Smooth muscle cell (in vitro differentiated cells): ENCODE measurements at regions not wholly inside any gene's neighbourhood (a gene's known extent, or its start where the extent isn't known, plus 50 kb on each side); places are given as distances from the start of the nearest gene placed in this dataset.

ENCODE experiments used
- DNase-seq: peaks from one replicate; lab custom pipeline; 2025; ENCODE audit not compliant: unreplicated experiment; lab: John Stamatoyannopoulos, UW
- H2AFZ ChIP-seq: fragments of 200-600 bp; sonication (generic); 2 replicates; pipeline ENCODE4 v1.6.0; 2016; ENCODE audit warnings: antibody characterized with exemption, low read depth, mild to moderate bottlenecking
- H3F3A ChIP-seq: fragments of 200-600 bp; sonication (generic); 2 replicates; pipeline ENCODE4 v1.6.0; 2017; ENCODE audit warnings: antibody characterized with exemption, low read depth
- H3K27ac ChIP-seq: fragments of 200-600 bp; sonication (generic); 2 replicates; pipeline ENCODE4 v1.5.1; 2016; ENCODE audit warnings: low read depth, mild to moderate bottlenecking
- H3K27me3 ChIP-seq: fragments of 200-600 bp; sonication (generic); 2 replicates; pipeline ENCODE4 v1.6.1; 2016; ENCODE audit warnings: low read depth, mild to moderate bottlenecking
- H3K36me3 ChIP-seq: fragments of 200-600 bp; sonication (generic); 2 replicates; pipeline ENCODE4 v1.5.1; 2016; ENCODE audit warnings: low read depth
- H3K4me1 ChIP-seq: fragments of 200-600 bp; sonication (generic); 2 replicates; pipeline ENCODE4 v1.5.1; 2016; ENCODE audit warnings: low read depth
- H3K4me2 ChIP-seq: fragments of 200-600 bp; sonication (generic); 2 replicates; pipeline ENCODE4 v1.6.0; 2016; ENCODE audit warnings: mild to moderate bottlenecking
- H3K4me3 ChIP-seq: fragments of 200-600 bp; sonication (generic); 2 replicates; pipeline ENCODE4 v1.5.1; 2016; ENCODE audit warnings: mild to moderate bottlenecking
- H3K79me2 ChIP-seq: fragments of 200-600 bp; sonication (generic); 2 replicates; pipeline ENCODE4 v1.6.0; 2016; ENCODE audit warnings: low read depth, mild to moderate bottlenecking
- H3K9ac ChIP-seq: fragments of 200-600 bp; sonication (generic); 2 replicates; pipeline ENCODE4 v1.6.0; 2016; ENCODE audit warnings: low read depth
- H3K9me3 ChIP-seq: fragments of 200-600 bp; sonication (generic); replicated peaks from 2 replicates; pipeline ENCODE4 v1.5.1; 2016; ENCODE audit warnings: low read depth
- H4K20me1 ChIP-seq: fragments of 200-600 bp; sonication (generic); 2 replicates; pipeline ENCODE4 v1.6.0; 2016; ENCODE audit warnings: low read depth
- WGBS: methylation state at CpG from one replicate; pipeline ENCODE4 v1.1.7; 2016; ENCODE audit warnings: low lambda C conversion rate; 5-methylcytosine and 5-hydroxymethylcytosine counted together
- TF ChIP-seq, protein P1 (sequence below): fragments of 200-600 bp; sonication (generic); IDR thresholded peaks from 2 replicates; pipeline ENCODE4 v1.5.1; 2017; ENCODE audit warnings: borderline replicate concordance, mild to moderate bottlenecking, antibody characterized with exemption; ENCODE audit not compliant: insufficient read depth, poor library complexity, severe bottlenecking

DNA sequence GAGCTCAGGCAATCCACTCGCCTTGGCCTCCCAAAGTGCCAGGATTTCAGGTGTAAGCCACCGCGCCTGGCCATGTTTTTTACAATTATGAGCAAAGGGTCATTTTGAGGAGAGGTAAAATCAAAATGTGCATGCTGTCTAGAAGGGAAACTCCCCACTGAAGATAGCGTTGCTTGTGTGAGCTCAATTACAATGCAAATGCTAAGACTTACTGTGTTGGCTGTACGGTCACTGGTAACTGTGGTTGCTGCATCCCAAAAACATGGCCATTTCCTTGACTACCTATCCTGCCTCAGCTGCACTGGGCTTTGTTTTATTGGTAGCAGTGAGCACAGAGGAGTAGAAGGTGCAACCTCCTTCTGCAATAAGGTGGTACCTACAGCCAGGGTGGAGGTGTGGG lies 77.4 kb upstream of the SPATA31E1 start:
- no peaks in the 10 kb centered on the region for H3K4me1 ChIP-seq
- DNase-seq: no peak
- TF ChIP-seq, protein P1, sequence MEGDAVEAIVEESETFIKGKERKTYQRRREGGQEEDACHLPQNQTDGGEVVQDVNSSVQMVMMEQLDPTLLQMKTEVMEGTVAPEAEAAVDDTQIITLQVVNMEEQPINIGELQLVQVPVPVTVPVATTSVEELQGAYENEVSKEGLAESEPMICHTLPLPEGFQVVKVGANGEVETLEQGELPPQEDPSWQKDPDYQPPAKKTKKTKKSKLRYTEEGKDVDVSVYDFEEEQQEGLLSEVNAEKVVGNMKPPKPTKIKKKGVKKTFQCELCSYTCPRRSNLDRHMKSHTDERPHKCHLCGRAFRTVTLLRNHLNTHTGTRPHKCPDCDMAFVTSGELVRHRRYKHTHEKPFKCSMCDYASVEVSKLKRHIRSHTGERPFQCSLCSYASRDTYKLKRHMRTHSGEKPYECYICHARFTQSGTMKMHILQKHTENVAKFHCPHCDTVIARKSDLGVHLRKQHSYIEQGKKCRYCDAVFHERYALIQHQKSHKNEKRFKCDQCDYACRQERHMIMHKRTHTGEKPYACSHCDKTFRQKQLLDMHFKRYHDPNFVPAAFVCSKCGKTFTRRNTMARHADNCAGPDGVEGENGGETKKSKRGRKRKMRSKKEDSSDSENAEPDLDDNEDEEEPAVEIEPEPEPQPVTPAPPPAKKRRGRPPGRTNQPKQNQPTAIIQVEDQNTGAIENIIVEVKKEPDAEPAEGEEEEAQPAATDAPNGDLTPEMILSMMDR: no peak
- H2AFZ ChIP-seq: no peak overlapping the region
- no peaks in the 10 kb centered on the region for H3K27me3 ChIP-seq
- H3K27ac ChIP-seq: no peak overlapping the region
- no peaks in the 10 kb centered on the region for H3K79me2 ChIP-seq
- H3K9me3 ChIP-seq: no peaks in the 10 kb centered on the region
- WGBS: 93% methylated on average over 5 of the region's 5 CpGs
- no peak overlapping the region for H3K4me3 ChIP-seq
- H3F3A ChIP-seq: no peaks in the 10 kb centered on the region
- no peaks in the 10 kb centered on the region for H3K36me3 ChIP-seq
- H4K20me1 ChIP-seq: no peaks in the 10 kb centered on the region
- H3K9ac ChIP-seq: no peak overlapping the region
- H3K4me2 ChIP-seq: no peak overlapping the region

DNA sequence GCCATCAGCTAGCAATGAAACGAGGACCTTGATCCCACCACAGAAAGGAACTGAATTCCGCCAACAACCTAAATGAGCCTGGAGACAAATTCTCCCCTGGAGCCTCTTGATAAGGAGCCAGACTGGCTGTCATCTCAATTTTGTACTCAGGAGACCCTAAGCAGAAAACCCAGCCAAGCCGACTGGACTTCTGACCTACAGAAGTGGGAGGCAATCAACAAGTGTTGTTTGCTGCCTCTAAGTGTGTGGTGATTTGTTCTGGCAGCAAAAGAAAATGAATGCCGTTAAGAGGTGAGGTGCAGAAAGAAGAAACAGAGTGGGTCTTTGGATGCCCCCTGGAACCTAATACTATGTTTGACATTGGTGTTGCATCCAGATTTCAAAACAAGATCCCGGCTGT lies 72.7 kb upstream of the SPATA31E1 start:
- no peak overlapping the region for H3K4me2 ChIP-seq
- H3K36me3 ChIP-seq: no peaks in the 10 kb centered on the region
- 94% methylated on average over 5 of the region's 5 CpGs for WGBS
- H3K9me3 ChIP-seq: no peaks in the 10 kb centered on the region
- TF ChIP-seq, protein P1: no peak
- H2AFZ ChIP-seq: no peak overlapping the region
- H3K27me3 ChIP-seq: no peaks in the 10 kb centered on the region
- H3K4me1 ChIP-seq: no peaks in the 10 kb centered on the region
- no peak for DNase-seq
- H3K4me3 ChIP-seq: no peak overlapping the region
- no peaks in the 10 kb centered on the region for H4K20me1 ChIP-seq
- H3K9ac ChIP-seq: no peak overlapping the region
- H3K79me2 ChIP-seq: no peaks in the 10 kb centered on the region
- H3F3A ChIP-seq: peaks cover 4% of the 10 kb centered on the region
- no peak overlapping the region for H3K27ac ChIP-seq

DNA sequence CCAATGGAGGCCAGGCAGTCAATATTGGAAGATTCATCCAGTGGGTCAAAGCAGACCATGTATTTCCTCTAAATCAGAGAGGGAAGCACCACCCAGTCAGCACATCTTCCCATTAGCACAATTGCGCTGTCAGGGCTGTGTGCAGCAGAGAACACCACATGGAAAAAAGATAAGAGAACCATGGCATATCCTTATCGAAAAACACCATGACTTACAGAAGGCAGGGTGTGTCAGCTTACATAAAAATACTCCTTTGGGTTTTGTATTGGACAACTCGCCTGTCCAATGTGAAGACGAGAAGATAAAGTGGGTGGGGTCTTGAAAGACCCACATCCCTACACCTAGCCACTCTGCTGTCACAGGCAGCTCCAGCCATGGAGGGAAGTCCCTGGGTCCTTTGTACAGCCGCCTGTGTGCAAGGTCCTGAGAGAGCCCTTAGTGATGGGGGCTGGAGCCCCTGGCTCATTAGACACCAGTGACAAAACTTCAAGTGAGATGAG lies 71.9 kb upstream of the SPATA31E1 start:
- no peak overlapping the region for H3K9ac ChIP-seq
- H3F3A ChIP-seq: peaks cover 4% of the 10 kb centered on the region
- no peak overlapping the region for H3K4me3 ChIP-seq
- 87% methylated on average over 5 of the region's 5 CpGs for WGBS
- no peaks in the 10 kb centered on the region for H3K9me3 ChIP-seq
- DNase-seq: no peak
- no peak overlapping the region for H2AFZ ChIP-seq
- H3K36me3 ChIP-seq: no peaks in the 10 kb centered on the region
- no peak overlapping the region for H3K27ac ChIP-seq
- H4K20me1 ChIP-seq: no peaks in the 10 kb centered on the region
- H3K79me2 ChIP-seq: no peaks in the 10 kb centered on the region
- H3K27me3 ChIP-seq: no peaks in the 10 kb centered on the region
- TF ChIP-seq, protein P1: no peak
- no peaks in the 10 kb centered on the region for H3K4me1 ChIP-seq
- H3K4me2 ChIP-seq: no peak overlapping the region

DNA sequence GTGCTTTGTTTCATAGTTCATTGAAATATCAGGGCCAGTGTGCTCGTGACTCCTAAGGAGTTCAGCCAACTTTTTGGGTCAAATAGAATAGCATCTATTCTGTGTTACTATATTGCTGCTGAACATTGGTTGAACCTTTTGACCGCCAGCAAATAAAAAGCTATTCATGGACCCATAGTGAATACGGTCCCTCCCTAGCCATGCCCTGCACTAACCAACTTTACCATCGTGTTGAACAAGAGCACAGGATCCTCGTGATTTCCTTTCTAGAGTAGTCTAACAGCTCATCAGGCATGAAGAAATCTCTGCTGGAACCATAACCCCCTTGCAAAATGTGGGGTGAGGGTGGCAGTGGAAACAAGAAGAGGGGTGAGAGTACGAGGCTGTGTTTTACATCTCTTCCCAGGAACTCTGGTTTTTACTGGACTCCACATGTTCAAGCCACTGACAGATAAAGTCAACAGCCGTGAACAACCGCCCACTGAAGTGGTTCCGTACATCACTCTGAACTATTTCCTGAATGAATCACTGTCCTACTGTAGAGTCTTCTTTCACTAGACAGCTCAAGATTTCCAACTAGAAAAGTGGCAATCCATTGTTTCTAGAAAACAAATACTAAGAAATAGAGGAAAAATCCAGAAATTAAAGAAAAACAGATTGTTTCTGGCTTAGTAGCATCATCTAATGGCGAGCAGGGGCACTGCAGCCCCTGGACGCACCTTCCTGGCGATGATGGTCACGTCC lies 70.1 kb upstream of the SPATA31E1 start:
- 31% methylated on average over 13 of the region's 13 CpGs for WGBS
- no peaks in the 10 kb centered on the region for H3K79me2 ChIP-seq
- no peaks in the 10 kb centered on the region for H3K4me1 ChIP-seq
- no peaks in the 10 kb centered on the region for H3K9me3 ChIP-seq
- peaks cover 4% of the 10 kb centered on the region for H3F3A ChIP-seq
- H4K20me1 ChIP-seq: no peaks in the 10 kb centered on the region
- no peak overlapping the region for H3K4me3 ChIP-seq
- no peaks in the 10 kb centered on the region for H3K36me3 ChIP-seq
- no peaks in the 10 kb centered on the region for H3K27me3 ChIP-seq
- H3K4me2 ChIP-seq: peak overlapping the region; percentile 43
- no peak for DNase-seq
- TF ChIP-seq, protein P1: peak; percentile 69
- peak overlapping the region; percentile 36 for H3K27ac ChIP-seq
- peak overlapping the region; percentile 26 for H2AFZ ChIP-seq
- no peak overlapping the region for H3K9ac ChIP-seq
